A549 (cell line): ENCODE measurements at regions not wholly inside any gene's neighbourhood (a gene's known extent, or its start where the extent isn't known, plus 50 kb on each side); places are given as distances from the start of the nearest gene placed in this dataset.

Source experiments
- ATAC-seq, 2 experiments: fragments of 200-7000 bp in 1 of 2; fragments of >200 bp in 1 of 2; cut with Nextera tagmentation in 1 of 2; cut with Tn5 transposase in 1 of 2; 3 replicates each; pipeline versions ENCODE4 v1.8.0 to v1.9.1; 2018 to 2020; ENCODE audit warnings: mild to moderate bottlenecking in 1 of 2, moderate library complexity in 1 of 2
- CTCF ChIA-PET: fragments of 300-600 bp; sonication (Branson Sonifier 250); formaldehyde crosslinking; extraction: SDS; loops from one replicate; lab custom pipeline; 2021; ENCODE audit warnings: antibody characterized with exemption, inconsistent platforms; lab: Yijun Ruan, JAX
- POLR2A ChIA-PET: fragments of 350-600 bp; formaldehyde crosslinking; extraction: SDS; loops from one replicate; lab custom pipeline; 2021; ENCODE audit warnings: antibody characterized with exemption, inconsistent platforms; lab: Yijun Ruan, JAX
- DNase-seq, 2 experiments: peaks; one replicate each; pipeline versions ENCODE4 v3.0.0 to v3.0.0-alpha.2; 2011 to 2016; ENCODE audit warnings: low read depth in 1 of 2, low spot score in 1 of 2
- FAIRE-seq: peaks from 2 replicates; lab custom pipeline; 2011; peaks lifted over from hg19 to GRCh38; lab: Jason Lieb, UNC
- H3K27ac ChIP-seq, 2 experiments: fragments of >200 bp; sonication (Bioruptor Twin); formaldehyde crosslinking; 3 replicates each; pipeline ENCODE4 v1.5.1; 2016 to 2017
- H3K4me1 ChIP-seq: fragments of >200 bp; sonication (Bioruptor Twin); formaldehyde crosslinking; 3 replicates; pipeline ENCODE4 v1.6.1; 2016
- H3K4me2 ChIP-seq: fragments of >200 bp; sonication (Bioruptor Twin); formaldehyde crosslinking; 3 replicates; pipeline ENCODE4 v1.6.1; 2016
- H3K4me3 ChIP-seq: fragments of >200 bp; sonication (Bioruptor Twin); formaldehyde crosslinking; 3 replicates; pipeline ENCODE4 v1.5.1; 2016
- H3K9me3 ChIP-seq: fragments of >200 bp; sonication (Bioruptor Twin); formaldehyde crosslinking; 3 replicates; pipeline ENCODE4 v1.6.1; 2016
- ATOH8 ChIP-seq: fragments of 250-450 bp; sonication (Bioruptor Pico); IDR thresholded peaks from 2 replicates; pipeline ENCODE4 v1.5.0; 2020; ENCODE audit warnings: low read depth, mild to moderate bottlenecking, moderate library complexity
- BCL3 ChIP-seq: fragments of >200 bp; sonication (Bioruptor Twin); formaldehyde crosslinking; IDR thresholded peaks from 3 replicates; pipeline ENCODE4 v1.6.1; 2016
- BHLHE40 ChIP-seq: IDR thresholded peaks from 2 replicates; pipeline ENCODE4 v1.6.1; 2012; ENCODE audit warnings: low read depth, low read length, inconsistent platforms
- CBX2 ChIP-seq: fragments of 200-600 bp; sonication (generic); IDR thresholded peaks from 2 replicates; pipeline ENCODE4 v1.6.1; 2016; ENCODE audit warnings: low read depth, mild to moderate bottlenecking, borderline replicate concordance
- CBX8 ChIP-seq: fragments of 200-600 bp; sonication (generic); IDR thresholded peaks from 2 replicates; pipeline ENCODE4 v1.6.1; 2016
- CHD4 ChIP-seq: fragments of 200-600 bp; sonication (generic); IDR thresholded peaks from 2 replicates; pipeline ENCODE4 v1.6.1; 2016; ENCODE audit warnings: antibody characterized with exemption, mild to moderate bottlenecking, borderline replicate concordance
- EHF ChIP-seq: fragments of 250-450 bp; sonication (Bioruptor Pico); IDR thresholded peaks from 2 replicates; pipeline ENCODE4 v1.5.0; 2020; ENCODE audit warnings: mild to moderate bottlenecking
- ELK1 ChIP-seq: fragments of 150-350 bp; IDR thresholded peaks from 2 replicates; pipeline ENCODE4 v1.6.1; 2014; ENCODE audit warnings: low read depth, mild to moderate bottlenecking, low read length
- EP300 ChIP-seq, 2 experiments: fragments of >200 bp; sonication (Bioruptor Twin); formaldehyde crosslinking; IDR thresholded peaks; 2 replicates in 1 of 2; 3 replicates in 1 of 2; pipeline ENCODE4 v1.6.1; 2016 to 2017
- FOSB ChIP-seq: fragments of 250-450 bp; sonication (Bioruptor Pico); IDR thresholded peaks from 2 replicates; pipeline ENCODE4 v1.5.0; 2020; ENCODE audit warnings: mild to moderate bottlenecking, moderate library complexity
- FOSL2 ChIP-seq, 2 experiments: fragments of 450-650 bp in 1 of 2; fragments of >200 bp in 1 of 2; sonication (Bioruptor Twin) in 1 of 2; formaldehyde crosslinking; IDR thresholded peaks; 2 replicates each; pipeline versions ENCODE4 v1.5.0 to v1.6.1; 2016 to 2020; ENCODE audit warnings: mild to moderate bottlenecking in 1 of 2, moderate library complexity in 1 of 2
- FOXS1 ChIP-seq: fragments of 250-450 bp; sonication (Bioruptor Pico); IDR thresholded peaks from 2 replicates; pipeline ENCODE4 v1.5.0; 2020; ENCODE audit warnings: mild to moderate bottlenecking, moderate library complexity
- GATA3 ChIP-seq: IDR thresholded peaks from 2 replicates; pipeline ENCODE4 v1.6.1; 2012; ENCODE audit warnings: borderline replicate concordance
- HDAC2 ChIP-seq: fragments of 200-600 bp; sonication (generic); IDR thresholded peaks from 2 replicates; pipeline ENCODE4 v1.6.1; 2016
- HOXB13 ChIP-seq: fragments of 250-450 bp; sonication (Bioruptor Pico); IDR thresholded peaks from 2 replicates; pipeline ENCODE4 v1.5.0; 2020; ENCODE audit warnings: low read depth, mild to moderate bottlenecking, moderate library complexity
- JUN ChIP-seq, 2 experiments: fragments of >200 bp; sonication (Bioruptor Twin); formaldehyde crosslinking; IDR thresholded peaks; 2 replicates in 1 of 2; 3 replicates in 1 of 2; pipeline ENCODE4 v1.6.1; 2016 to 2017
- KDM1A ChIP-seq: fragments of 200-600 bp; sonication (generic); IDR thresholded peaks from 2 replicates; pipeline ENCODE4 v1.6.1; 2016; ENCODE audit warnings: low read depth, mild to moderate bottlenecking
- MAX ChIP-seq: IDR thresholded peaks from 2 replicates; pipeline ENCODE4 v1.6.1; 2012
- MAZ ChIP-seq: fragments of 150-350 bp; IDR thresholded peaks from 2 replicates; pipeline ENCODE4 v1.6.1; 2014; ENCODE audit warnings: antibody characterized with exemption, low read depth, low read length, borderline replicate concordance
- NFE2L2 ChIP-seq: fragments of 150-350 bp; conservative IDR thresholded peaks from 2 replicates; pipeline ENCODE4 v1.6.1; 2014; ENCODE audit warnings: low read length
- PHF8 ChIP-seq: fragments of 200-600 bp; sonication (generic); IDR thresholded peaks from 2 replicates; pipeline ENCODE4 v1.6.1; 2016; ENCODE audit warnings: low read depth, mild to moderate bottlenecking, antibody characterized with exemption, moderate library complexity, borderline replicate concordance
- RAD21 ChIP-seq, 2 experiments: fragments of >200 bp in 1 of 2; sonication (Bioruptor Twin) in 1 of 2; formaldehyde crosslinking in 1 of 2; IDR thresholded peaks in 1 of 2; conservative IDR thresholded peaks in 1 of 2; 2 replicates in 1 of 2; 3 replicates in 1 of 2; pipeline ENCODE4 v1.6.1; 2012 to 2018; ENCODE audit warnings: inconsistent platforms in 1 of 2
- RFX5 ChIP-seq: fragments of 450-650 bp; IDR thresholded peaks from 2 replicates; pipeline ENCODE4 v1.7.1; 2014; ENCODE audit warnings: antibody characterized with exemption, mild to moderate bottlenecking, moderate library complexity
- SMC3 ChIP-seq: fragments of >200 bp; sonication (Bioruptor Twin); formaldehyde crosslinking; IDR thresholded peaks from 3 replicates; pipeline ENCODE4 v1.6.1; 2018; ENCODE audit warnings: inconsistent platforms
- SREBF2 ChIP-seq: fragments of 450-650 bp; IDR thresholded peaks from 2 replicates; pipeline ENCODE4 v1.6.1; 2014; ENCODE audit warnings: mild to moderate bottlenecking, moderate library complexity
- TFCP2L1 ChIP-seq: fragments of 250-450 bp; sonication (Bioruptor Pico); IDR thresholded peaks from 2 replicates; pipeline ENCODE4 v1.5.0; 2021; ENCODE audit warnings: mild to moderate bottlenecking
- USF2 ChIP-seq: fragments of 450-650 bp; IDR thresholded peaks from 2 replicates; pipeline ENCODE4 v1.6.1; 2014; ENCODE audit warnings: antibody characterized with exemption
- ZFP36 ChIP-seq: fragments of 450-650 bp; IDR thresholded peaks from 2 replicates; pipeline ENCODE4 v1.6.1; 2014; ENCODE audit warnings: borderline replicate concordance; ENCODE audit not compliant: partially characterized antibody
- ZNF302 ChIP-seq: fragments of 250-450 bp; sonication (Bioruptor Pico); IDR thresholded peaks from 2 replicates; pipeline ENCODE4 v1.9.0; 2021; ENCODE audit warnings: inconsistent platforms, mild to moderate bottlenecking, moderate library complexity
- WGBS: methylation state at CpG from one replicate; pipeline ENCODE4 v1.1.6; 2017; ENCODE audit errors: missing lambda C conversion rate; 5-methylcytosine and 5-hydroxymethylcytosine counted together

GRCh38 chr4:45646885-45647590 is 476.8 kb downstream of the GABRG1 start:
- CTCF ChIA-PET = no interaction called here
- FAIRE-seq (no peak), DNase-seq (no peak), ATAC-seq (no peak)
- Histone ChIP-seq H3K4me1 (no peaks in the 10 kb centered on the region), H3K27ac (no peak overlapping the region), H3K4me3 (no peak overlapping the region), H3K4me2 (no peak overlapping the region), H3K9me3 (no peaks in the 10 kb centered on the region)
- TF ChIP-seq ATOH8 (CRISPR knock-in tag) (no peak), FOXS1 (no peak), PHF8 (no peak), MAZ (no peak), HDAC2 (no peak), BHLHE40 (no peak), JUN (IDR thresholded peaks at IDR 0.05) (no peak), FOSB (CRISPR knock-in tag) (no peak), KDM1A (no peak), CBX8 (no peak), CHD4 (no peak), TFCP2L1 (CRISPR knock-in tag) (no peak)
- under 1% methylated on average over 8 of the region's 8 CpGs for WGBS
- POLR2A ChIA-PET = no interaction called here

GRCh38 chr4:45640281-45640680 is 483.6 kb downstream of the GABRG1 start:
- TF ChIP-seq ZNF302 (CRISPR knock-in tag) (no peak), ATOH8 (CRISPR knock-in tag) (no peak), CBX2 (no peak), RAD21 (conservative IDR thresholded peaks at IDR 0.05 in 1 of 2, IDR thresholded peaks at IDR 0.05 in 1 of 2) (no peak)
- FAIRE-seq (no peak), DNase-seq (no peak), ATAC-seq (no peak)
- Histone ChIP-seq H3K27ac (no peak overlapping the region), H3K9me3 (no peaks in the 10 kb centered on the region), H3K4me3 (no peak overlapping the region), H3K4me2 (no peak overlapping the region), H3K4me1 (no peaks in the 10 kb centered on the region)
- 14% methylated on average over 5 of the region's 6 CpGs for WGBS
- ChIA-PET POLR2A (no interaction called here), CTCF (no interaction called here)

- FAIRE-seq = no peak
- DNase-seq = no peak
- POLR2A ChIA-PET = no interaction called here
- 15% methylated on average over 3 of the region's 3 CpGs for WGBS
- no peak for ATAC-seq
- TF ChIP-seq SMC3 (no peak), NFE2L2 (no peak), BCL3 (no peak), RFX5 (no peak), EHF (no peak), ATOH8 (CRISPR knock-in tag) (no peak), ELK1 (no peak), CHD4 (no peak), ZFP36 (no peak), FOXS1 (no peak), EP300 (IDR thresholded peaks at IDR 0.05) (no peak), GATA3 (no peak), USF2 (no peak), SREBF2 (no peak), FOSL2 (IDR thresholded peaks at IDR 0.05) (no peak), FOSL2 (CRISPR knock-in tag; IDR thresholded peaks at IDR 0.05) (no peak), BHLHE40 (no peak), MAX (no peak), HOXB13 (no peak)
- CTCF ChIA-PET = no interaction called here
- H3K4me2 ChIP-seq = no peak overlapping the region
- no peaks in the 10 kb centered on the region for H3K9me3 ChIP-seq
- H3K4me3 ChIP-seq = no peak overlapping the region
- H3K27ac ChIP-seq = no peak overlapping the region
- H3K4me1 ChIP-seq = no peaks in the 10 kb centered on the region
Observed at GRCh38 chr4:45638641-45639040, 485.2 kb downstream of the GABRG1 start.
